Amniotic stem cell (primary cell): ENCODE measurements at regions not wholly inside any gene's neighbourhood (a gene's known extent, or its start where the extent isn't known, plus 50 kb on each side); places are given as distances from the start of the nearest gene placed in this dataset.
"Not testable (repeated sequence)": the region's sequence is repeated elsewhere in the genome, so short reads cannot be mapped to it uniquely, and the experiment has no call there.

ENCODE experiments used
- DNase-seq: peaks from one replicate; lab custom pipeline; 2025; lab: John Stamatoyannopoulos, UW

DNA sequence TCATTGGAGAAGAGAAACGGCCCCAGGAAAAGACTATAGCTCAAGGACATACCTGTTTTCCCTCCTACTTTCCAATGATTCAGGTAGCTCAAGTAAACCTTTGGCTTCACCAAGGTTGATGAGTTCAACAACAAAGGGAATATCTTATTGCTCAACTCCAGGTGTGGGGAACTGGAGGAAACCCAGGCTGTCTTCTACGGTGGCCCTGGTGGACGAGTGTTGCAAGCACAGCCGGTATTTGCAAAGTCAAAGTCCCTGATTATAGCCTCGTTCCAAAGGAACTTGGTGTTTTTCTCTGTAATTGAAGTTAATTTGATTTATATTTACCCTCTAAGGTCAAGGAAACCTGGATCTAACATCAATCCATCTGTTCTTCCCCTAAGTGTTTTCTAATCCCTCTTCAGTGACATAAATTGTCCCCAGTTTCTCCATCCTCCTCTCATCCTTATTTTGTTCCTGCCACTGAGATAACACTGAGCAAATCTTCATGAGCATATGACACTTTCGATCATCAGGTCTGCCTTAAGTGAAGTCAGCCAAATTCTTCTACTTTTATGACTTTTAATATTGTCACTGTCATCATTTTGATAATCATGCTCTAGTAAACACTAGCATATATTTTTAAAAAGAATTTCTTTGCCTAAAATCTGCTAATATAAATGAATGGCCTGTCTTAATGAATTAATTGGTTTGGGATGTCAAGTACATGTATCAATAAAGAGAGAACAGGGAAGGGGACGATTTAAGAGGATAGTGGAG is 174.6 kb upstream of the TBX3 start:
- no peak for DNase-seq

DNA sequence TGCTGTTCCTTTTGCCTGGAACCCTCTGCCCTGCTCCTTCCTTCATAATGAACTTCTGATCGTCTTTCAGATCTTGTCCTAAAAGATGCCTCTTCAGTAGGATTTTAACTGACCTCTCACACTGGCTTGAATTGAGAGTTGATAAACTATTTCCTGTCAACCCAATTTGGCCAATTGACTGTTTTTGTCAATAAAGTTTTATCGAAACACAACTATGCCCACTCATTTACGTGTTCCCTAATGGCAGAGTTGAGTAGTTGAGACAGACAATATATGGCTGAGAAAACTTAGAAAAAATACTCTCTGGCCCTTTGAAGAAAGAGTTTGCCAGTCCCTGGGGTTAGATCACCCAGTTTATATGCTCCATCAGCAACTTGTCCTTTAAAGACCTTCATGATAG is 171.7 kb upstream of the TBX3 start:
- no peak for DNase-seq

- no peak for DNase-seq
Observed at GRCh38 chr12:114852976-114853529, 169.1 kb upstream of the TBX3 start.

DNA sequence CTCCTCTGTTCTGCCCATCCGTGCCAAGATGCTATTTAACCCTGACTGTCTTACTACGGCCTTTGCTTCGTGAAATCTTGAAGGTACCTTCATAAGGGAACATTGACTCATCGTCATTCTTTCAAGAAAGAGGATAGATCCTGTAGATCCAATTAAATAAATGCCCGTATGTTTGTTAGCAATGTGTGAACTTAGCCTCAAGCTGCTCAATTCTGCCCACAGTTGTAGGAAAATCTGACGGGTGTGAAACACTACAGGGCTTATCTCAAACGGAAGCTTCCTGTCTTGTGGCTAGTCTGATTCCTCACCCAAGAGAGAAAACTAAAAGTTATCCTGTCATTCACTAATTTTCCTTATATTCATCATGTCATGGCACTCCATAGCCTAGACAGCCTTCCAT is 168.0 kb upstream of the TBX3 start:
- no peak for DNase-seq

- no peak for DNase-seq
Observed at GRCh38 chr12:114850661-114851275, 166.8 kb upstream of the TBX3 start.

DNA sequence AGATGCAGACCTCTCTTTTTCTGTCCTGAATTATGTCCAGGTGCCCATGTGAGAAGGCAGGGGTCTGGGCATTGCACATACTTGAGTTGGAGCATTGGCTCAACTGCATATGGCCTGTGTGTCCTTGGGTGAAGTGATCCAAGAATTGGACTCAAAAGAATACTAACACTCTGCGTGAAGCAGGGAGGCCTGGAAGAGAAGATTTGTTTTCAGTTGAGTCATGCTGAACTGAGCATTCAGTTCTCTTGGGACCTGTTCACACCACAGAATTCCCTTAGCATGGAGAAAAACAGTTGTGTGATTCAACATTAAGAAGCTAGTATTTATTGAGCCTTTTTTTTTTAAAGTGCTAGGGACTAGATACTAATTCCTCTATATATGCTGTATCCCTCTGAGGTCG is 164.7 kb upstream of the TBX3 start:
- DNase-seq: peak; percentile 30

DNA sequence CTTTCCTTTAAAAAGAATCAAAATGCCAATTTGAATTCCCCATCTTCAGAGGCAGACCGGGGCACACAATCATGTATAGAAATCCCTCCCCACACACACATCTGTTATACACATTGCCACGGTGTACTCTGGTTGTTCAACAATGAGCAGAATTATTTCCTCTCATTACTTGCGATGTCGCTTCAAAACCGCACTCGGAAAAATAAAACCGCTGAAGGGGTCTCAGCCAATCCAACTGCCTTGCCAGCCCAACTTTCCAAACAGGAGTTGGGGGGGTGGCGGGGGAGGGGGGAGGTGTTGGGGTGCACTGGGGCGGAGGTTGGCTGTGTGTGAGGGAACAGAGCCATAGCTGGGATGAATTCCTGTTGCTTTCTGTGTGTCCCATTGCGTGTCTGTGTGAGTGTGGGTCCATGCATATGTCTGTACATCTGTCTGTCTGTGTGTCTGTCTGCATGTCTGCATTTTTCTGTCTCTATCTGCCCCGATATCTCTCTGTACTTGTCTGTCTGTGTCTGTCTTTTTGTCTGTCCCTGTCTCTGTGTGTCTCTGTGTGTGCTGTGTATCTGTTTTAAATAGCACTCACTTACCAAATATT is 163.6 kb upstream of the TBX3 start:
- DNase-seq: no peak

- DNase-seq: no peak
Observed at GRCh38 chr12:114846771-114847170, 162.8 kb upstream of the TBX3 start.

DNA sequence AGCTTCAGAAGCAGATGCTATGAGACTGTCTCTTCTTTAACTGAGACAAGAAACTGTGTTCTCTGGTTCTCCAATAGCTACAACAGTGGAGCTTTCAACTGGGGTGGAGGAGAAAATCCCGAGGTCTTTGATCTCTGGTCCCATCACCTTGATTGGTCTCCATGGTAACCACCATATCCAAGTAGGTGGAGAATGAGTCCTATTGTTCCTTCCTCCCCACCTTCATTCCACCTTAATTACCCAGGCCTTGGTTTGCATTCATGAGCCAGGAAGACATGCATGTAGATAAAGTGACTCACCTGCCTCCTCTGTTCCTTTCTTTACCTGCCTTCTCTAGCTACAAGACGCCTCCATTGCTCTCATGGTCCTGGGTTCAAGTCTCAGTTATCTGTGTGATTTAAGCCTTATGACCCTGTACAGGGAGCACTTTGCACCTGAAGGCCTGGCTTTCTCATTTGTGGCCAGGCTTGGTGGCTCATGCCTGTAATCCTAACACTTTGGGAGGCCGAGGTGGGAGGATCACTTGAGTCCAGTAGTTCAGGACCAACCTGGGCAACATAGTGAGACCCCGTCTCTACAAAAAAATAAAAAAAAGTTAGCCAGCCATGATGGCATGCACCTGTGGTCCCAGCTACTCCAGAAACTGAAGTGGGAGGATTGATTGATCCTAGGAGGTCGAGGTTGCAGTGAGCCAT is 157.7 kb upstream of the TBX3 start:
- DNase-seq: no peak

DNA sequence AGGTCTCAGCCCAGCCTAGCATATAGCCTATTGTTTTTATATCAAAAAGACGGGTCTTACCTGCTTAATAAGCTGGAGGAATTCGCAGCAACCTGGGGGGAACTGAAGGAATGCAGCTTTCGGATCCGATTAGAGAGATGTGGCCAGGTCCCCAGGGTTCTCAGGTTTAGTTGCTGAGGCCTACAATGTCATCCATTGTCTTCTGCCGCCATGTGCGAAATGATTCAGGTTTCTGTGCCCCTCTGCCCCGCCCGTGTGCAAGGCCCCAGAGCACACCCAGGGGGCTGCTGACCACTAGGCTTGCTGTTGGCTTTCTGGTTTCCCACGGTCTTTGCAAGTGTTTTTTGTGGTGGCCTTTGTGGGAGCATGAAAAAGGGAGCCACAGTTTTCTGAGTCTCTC is 154.5 kb upstream of the TBX3 start:
- no peak for DNase-seq

- DNase-seq: no peak
Observed at GRCh38 chr12:114836609-114837008, 152.6 kb upstream of the TBX3 start.

DNA sequence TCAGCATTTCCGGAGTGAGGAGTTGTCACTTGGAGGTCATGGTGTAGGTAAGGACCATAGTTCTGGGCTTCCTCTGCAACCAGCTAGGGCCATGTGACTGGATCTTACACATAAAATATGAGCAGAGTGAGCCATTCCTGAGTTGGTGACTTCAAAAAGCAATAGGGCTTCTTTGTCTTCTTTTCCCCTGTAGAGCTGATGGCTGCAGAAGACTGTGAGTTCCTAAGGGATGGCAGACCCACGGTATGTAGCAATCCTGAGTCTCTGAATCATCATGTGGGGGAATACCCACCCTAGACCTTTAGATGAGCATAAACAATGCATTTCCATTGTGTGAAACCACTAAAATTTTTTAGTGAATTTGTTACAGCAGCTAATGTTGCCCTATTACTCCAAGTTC is 151.1 kb upstream of the TBX3 start:
- DNase-seq: peak; percentile 5

DNA sequence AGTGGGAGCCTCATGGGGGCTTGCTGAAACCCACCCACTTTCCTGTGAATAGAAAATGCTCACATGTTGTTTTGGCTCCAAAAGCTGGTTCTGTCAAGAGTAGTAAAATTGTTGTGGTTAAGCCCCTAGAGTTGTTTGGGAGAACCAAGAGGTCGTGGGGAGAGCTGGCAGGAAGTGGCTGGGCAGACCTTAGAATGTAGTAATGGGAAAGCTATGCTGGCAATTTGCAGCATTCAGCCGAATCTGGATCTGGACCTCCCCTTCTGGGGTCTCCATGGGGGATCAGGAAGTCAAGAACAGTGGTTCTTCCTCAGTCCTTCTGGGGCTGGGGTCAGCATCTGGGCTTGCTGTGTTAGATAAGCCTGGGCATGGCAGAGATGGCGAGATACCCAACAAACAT is 150.6 kb upstream of the TBX3 start:
- DNase-seq: no peak

- DNase-seq: no peak
Observed at GRCh38 chr12:114829833-114830232, 145.9 kb upstream of the TBX3 start.

DNA sequence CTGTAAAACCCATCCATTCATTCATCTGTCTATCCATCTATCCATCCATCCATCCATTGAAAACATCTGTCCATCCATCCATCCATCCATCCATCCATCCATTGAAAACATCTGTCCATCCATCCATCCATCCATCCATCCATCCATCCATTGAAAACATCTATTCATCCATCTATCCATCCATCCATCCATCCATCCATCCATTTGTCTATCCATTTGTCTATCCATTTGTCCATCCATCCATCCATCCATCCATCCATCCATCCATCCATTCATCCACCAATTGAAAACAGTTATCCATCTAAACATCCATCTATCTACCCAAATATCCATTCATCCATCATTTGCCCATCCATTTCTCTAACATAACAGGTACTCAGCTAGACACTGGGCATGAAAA is 145.3 kb upstream of the TBX3 start:
- not testable (repeated sequence) for DNase-seq

GRCh38 chr12:114827461-114827860 is 143.5 kb upstream of the TBX3 start:
- DNase-seq: no peak

DNA sequence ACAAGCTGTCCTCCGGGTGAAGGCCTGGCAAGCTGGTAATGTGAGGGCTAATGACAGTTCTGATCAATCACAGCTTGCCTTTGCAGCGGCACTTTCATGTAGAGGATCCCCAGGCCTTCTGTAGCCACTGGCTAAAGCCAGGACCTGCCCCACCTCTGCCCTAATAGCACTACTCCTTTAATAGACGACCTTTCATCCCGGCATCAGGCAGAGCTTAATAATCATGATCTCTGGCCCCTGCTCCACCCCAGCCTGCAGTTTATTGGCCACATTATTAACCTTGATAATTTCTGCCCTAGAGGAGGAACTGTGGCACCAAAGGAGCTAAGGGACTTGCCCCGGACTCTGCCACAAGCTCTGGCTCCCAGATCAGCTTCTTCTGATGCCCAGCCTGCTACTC is 142.3 kb upstream of the TBX3 start:
- DNase-seq: no peak

- DNase-seq: no peak
Observed at GRCh38 chr12:114823724-114824123, 139.7 kb upstream of the TBX3 start.

DNA sequence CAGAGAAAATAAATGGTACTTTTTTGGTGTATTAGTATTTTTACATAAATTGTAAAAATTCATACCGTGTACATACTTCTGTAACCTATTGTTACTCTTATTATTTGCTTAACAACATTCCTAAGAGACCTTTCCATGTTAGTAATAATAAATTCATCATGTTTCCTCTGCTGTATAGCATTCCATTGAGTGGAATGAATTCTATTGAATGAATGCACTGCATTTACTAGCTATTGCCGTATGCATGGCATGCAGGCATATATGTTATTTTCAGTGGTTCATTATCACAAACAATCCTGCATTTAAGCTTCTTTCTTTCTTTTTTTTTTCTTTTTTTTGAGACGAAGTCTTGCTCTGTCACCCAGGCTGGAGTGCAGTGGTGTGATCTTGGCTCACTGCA is 137.6 kb upstream of the TBX3 start:
- no peak for DNase-seq

DNA sequence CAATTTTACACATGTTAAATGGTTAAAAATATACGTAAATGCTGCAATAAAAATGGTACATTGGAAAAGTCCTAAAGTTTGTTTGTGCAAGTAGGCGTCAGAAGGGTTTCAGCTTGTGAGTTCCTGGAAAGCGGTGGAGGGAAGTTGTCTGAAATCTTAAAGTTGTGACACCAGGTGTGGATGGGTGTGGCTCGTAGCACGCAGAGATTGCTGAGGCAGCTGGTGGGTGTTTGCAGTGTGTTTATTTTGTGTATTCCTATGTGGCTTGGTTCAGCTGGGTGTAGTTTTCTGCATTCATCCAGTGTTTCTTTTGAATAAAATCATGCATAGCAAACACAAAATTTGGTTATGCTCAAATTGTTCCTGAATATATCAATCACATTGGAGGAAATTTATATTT is 136.8 kb upstream of the TBX3 start:
- no peak for DNase-seq

DNA sequence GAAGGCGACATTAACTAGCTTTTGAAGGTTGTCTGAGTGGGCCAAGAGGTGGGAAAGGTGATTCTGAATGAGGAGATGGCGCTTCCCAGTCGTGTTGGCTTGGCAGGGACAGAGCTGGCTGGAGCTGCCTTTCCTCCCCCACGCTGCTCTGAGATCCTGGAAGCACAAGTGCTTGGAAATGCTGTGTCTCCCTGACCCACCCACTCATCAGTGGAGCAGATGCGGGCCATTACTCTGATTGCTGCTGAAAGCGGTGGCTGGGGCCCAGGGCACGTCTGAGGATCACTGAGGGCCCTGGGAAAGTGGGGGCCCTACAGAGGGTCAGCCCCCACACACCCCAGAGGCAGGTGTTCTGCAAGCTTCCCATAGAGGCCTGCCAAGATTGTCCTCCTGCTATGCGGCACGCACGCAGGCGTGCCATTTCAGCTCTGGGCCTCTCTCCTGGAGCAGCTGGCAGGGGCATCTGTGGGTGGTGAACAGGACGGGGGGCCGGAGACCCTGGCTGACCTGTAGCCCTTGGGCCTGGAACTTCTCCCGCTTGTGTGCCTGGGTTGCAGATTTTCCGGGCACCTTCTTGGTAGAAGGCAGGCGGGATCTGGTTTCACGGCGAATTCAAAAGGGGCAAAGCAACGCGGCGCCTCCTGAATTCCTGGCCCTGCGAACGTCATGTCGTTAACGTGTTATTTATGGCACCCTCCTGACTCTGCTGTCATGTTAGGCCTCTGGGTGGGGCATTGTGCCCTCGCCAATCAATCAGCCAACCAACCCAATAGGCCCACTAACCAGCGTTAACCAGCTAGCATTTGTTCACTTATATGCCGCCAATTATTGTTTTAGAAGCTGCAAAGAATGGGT is 133.8 kb upstream of the TBX3 start:
- no peak for DNase-seq
